NCI-H1436 (cell line): ENCODE measurements at regions not wholly inside any gene's neighbourhood (a gene's known extent, or its start where the extent isn't known, plus 50 kb on each side); places are given as distances from the start of the nearest gene placed in this dataset.
A peak's percentile ranks its signal among the peaks of the same experiment; 100 is the strongest.

Experiments
- DNase-seq: peaks from one replicate; lab custom pipeline; 2025; lab: John Stamatoyannopoulos, UW

DNA sequence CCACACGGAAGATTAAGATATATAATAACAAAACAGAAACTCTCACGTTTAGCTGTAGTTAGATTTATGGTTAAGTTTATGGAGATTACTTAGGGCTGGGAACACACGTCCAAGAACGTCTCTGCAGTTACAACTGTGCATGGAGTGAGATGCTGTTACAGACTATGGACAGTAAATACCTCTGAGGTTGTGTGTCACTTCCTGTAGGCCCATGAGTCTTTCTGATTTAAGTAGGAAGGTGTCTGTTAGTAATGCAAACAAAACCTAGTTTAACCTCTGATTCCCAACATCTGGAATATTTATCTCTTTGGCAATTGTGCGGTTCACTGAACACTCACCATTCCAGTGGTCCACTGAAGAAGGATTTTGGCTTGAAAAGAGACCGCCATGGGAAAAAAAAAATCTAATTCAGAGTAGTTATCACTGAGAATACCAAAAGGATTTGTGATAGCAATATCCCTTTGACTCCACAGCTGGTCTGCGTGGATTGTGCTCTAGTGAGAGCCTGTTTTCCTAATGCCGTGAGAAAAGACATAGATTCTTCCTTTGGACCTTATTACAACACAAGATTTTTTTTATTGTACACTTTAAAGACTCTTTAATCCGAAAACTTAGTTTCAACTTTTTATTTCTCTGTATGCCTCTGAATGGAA lies 478.2 kb upstream of the CITED2 start:
- DNase-seq: no peak

DNA sequence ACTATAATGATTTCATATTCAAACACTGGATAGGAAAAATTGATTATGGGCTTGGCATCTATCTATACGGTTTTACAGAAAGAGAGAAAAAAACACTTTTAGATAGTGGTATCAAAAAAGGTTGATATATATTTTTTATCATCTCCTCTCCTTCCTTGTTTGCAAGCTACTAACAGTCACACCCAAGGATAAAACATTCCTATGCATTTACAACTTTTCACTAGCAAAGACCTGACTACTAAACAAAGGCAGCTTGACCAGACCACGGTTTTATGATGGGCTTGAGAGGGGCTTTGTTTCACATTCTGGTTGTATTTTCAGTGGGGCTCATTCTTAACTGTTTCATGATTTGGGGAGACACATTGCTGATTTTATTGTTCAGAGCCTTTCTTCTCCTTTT lies 477.6 kb upstream of the CITED2 start:
- no peak for DNase-seq

DNA sequence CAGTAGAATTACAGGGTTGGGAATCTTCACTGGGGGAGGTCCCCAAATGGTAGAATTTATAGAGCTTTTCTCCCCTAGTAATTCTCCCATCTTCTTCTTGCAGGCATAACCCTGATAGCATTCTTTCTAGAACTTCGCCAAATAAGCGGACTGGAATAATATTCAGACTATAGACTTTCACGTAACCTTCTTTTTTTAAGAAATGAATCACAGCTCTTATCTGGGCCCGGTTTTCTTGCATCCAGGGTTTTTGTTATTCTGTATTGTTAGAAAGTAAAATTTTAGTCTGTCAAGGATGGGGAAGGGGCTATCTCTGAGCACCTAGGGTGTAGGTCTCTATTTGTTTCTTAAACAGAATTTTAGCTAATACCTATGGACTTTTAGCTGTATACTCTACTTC lies 476.8 kb upstream of the CITED2 start:
- no peak for DNase-seq

DNA sequence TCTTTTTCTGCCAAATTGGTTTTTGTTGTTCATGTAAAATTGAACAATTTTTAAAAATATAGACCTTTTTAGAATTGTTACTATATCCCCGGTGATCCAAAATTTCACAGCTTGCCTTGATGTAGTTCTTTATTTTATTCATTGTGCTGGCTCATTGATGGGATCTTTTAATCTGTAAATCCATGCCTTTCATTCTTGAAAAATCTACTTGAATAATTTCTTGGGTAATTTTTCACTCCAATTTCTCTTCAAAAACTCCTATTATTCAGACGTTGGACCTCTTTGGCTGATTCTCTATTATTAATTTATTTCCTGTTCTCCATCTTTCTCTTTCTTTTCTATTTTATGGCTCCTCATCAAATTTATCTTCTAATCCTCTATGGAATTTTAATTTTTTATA lies 476.1 kb upstream of the CITED2 start:
- DNase-seq: no peak

DNA sequence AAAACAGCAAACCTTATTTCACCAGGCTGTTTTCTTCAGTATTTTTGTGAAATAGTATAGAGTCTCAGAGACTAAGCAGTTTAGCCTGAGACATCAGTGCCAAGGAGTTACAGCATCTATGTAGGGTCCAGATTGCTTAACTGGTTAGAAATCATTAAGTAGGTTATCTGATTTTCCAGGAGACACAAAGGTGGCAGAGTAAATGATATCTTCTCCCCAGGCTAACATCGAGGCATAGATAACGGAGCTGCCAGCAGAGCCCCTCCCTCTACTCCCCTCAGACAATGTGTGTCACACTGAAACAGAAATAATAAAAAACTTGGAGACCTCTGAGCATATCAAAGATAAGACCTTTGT lies 473.0 kb upstream of the CITED2 start:
- no peak for DNase-seq

DNA sequence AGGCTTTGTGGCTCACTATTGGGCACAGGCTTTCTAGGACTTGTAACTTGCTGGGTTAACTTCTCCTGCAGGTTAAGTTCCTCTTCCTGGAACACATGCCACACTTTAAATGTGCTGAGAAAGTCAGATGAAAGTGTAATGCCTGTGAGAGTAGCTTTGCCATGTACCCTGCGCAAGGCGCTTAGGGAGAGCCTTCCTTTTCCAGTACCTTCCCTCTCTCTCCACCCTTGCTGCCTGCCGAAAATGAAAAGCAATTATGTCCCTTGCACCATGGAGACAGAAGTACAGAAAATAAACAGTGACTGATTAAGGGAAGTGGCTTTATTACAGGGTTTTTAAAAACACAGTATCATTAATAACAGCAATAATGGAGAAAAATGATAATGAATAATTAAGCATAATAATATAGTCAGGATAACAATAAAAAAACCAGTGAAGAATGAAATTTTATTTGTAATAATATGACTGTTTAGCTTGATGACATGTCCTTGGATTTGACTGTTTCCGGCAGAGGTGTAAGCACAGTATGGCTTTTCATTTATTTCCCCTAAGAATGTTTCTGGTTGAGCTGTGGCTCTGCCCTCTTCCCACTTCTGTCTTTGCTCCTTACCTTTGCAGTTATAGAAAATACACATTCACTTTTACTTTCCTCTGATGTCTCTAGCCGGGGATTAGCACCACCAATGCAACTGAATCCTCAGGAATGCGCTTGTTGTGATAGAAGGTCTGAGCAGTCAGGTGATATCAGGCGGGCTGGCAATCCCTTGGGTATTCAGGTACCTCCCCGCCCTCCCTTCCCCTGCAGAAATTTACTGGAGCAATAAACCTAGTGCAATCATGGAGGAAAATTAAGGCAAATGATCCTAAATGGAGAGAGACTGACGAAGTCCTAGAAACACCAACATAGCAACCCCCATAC lies 472.3 kb upstream of the CITED2 start:
- DNase-seq: peak; percentile 4

DNA sequence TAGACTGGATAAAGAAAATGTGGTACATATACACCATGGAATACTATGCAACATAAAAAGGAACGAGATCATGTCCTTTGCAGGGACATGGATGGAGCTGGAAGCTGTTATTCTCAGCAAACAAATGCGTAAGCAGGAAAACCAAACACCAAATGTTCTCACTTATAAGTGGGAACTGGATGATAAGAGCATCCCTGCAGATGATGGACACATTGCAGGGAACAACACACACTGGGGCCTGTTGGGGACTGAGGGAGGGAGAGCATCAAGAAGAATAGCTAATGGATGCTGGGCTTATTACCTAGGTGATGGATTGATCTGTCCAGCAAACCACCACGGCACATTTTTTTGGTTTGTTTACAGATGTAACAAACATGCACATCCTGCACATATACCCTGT lies 470.5 kb upstream of the CITED2 start:
- DNase-seq: no peak

DNA sequence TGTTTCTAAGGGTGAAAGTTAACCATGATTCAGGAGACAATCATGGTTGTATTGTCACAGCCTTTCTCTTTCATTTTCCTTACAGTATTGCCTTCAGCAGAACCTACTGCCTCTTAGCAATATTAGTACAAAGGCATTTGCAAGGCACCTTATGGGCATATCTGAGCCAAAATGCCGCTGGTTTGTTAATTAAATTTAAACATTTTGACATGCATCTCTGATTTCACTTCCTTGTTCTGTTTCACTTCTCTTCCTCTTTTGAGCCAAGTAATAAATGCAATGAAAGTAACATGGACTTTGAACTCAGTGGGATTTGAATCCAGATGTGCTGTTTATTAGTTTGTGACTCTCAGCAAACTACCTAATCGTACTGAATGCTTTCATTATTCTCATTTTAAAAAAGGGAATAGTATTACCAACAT lies 467.4 kb upstream of the CITED2 start:
- no peak for DNase-seq

DNA sequence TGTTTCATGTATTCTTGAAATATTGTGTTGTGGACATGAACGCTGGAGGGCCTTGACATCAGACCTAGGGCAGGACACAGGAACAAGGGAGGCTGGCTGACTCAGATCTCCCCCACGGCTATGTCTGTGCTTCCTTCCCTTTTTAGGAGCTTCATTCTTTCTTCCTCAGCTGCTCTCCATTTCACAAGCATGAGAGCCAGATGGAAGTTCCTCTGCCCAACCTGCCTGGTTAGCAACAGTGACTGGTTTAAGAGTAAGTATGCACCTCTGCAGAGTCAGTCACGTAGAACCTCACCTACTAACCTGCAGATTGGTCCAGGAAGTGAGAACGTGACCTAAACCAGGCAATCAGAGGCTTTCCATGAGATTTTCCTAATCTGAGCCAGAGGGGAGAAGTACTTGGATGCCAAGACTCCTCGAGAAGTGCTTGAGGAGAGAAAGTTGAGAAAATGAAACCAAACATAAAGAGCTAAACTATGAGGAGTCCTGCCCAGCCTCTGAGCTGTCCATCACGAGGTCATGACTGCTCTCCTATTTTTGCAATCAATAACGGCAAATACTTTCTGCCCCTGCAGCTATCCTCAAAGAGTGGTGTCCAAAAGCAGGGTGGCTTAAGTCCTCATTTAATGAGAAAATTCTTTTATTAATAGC lies 465.2 kb upstream of the CITED2 start:
- DNase-seq: no peak

DNA sequence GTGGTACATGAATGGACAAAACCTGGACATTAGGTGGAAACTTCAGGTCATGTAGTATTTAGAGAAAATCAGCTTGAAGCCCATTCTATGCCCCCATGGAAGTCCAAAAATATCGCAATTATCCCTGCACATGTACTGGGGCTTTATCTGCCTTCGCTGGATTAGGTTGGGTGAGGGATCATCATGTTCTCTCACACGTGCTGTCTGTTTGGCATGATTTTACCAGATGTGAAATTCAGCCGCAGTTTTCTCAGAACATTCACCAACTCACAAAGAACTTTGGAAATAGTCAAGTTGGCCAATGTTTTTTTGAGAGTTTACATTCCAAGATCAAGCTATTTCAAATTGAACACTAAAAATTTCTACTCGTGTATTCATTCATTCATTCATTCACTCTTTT lies 459.8 kb upstream of the CITED2 start:
- no peak for DNase-seq

DNA sequence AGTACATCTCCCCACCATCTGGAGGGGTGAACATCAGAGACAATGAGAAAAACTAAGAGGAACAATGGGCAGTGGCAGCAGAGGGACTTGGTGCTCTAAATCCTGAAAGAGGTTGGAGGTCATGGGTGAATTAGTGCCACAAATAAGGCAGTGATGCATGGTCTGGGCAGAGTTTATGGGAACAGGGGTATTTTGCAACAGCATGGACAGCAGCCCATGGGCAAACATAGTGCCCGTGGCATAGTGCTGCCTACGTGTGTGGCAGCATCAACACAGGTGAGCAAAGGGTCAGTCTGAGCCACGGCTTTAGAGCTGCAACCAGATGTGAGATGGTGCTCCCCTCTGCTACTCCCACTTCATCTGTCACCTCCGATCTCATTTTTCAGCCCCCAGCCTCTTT lies 459.1 kb upstream of the CITED2 start:
- no peak for DNase-seq

DNA sequence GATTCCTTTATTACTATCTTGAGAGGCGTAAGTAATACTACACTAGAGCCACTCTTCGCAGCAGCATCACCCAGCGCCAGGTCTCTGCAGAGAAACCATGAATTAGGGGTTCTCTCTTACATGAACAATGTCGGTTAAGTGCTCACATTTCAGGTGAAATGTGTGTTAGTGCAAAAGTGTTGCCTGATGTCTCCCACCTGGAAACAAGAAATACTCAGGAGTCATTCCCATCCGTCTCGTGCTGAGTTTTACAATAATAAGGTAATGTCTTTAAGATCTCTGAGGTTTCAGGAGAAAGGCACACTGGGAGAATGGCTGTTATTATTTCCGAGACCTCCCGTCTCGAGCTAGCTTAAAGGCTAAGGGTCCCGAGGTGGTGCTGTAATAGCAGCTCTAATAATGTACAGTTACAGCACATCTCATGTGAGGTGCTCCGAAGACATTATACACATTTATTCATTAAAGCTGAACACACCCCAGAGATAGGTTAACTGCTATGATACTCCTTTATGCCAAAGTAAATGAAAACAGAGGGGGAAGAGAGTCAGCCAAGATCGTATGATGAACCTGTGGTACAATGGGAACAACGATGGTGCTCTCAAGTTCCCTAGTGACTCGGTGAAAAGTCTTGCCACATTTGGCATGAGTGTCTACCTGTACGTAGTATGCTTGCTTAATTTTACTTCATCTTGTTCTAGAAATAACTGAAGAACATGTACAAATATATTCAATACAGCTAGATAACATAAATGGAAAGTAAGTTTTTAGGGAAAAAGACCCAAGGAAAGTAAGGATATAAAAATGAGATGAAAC lies 458.3 kb upstream of the CITED2 start:
- no peak for DNase-seq

DNA sequence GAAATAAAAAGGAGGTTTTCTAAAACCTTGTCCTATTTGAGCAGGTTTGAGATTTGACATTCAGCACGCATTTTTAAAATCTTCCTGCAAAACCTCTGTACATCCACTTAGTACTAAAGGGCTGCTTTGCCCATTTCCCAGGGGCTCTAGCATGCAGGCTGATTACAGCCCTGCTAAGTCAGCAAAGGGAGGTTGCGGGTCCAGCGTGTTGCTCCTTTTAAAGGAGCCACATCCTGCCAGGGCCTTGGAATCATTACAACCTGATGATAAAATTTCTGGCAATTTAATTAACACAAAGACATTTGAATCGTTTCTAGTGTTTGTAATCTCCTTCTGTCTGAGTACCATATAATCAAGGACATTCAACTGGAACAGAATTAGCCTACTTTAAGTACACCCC lies 455.1 kb upstream of the CITED2 start:
- DNase-seq: peak; percentile 47

DNA sequence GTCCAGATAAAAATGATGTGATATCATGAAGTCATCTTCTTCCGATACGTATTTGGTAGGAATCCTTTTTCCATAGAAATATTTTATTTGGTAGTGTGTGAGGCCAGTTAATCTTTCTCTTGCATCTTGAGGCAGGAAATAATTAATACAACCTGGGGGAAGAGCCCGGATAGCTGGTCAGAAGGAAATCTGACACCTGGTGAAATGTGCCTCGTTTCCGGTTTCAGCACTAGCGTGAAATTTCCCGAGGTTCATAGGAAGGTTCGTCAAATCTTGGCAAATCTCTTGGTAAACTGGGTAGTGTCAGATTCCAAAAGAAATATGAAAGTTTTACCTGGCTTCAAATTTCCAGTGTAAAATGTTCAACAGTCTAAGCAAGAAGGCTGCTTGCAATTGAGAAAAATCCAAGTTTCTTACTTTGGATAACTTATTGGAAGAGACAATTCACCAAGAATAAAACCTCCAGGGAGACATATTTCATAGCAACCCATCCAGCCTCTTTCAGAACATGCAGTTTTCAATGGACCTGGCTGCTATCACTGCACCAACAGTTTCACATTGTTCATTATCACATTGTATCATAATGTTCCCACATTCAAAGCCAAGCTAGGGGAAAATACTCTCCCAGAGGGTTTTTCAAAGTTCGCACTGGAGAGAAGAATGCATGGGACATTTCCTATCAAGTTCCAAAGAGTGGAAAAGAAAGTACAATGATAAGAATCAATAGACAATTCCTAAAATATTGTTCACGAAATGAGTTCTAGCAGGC lies 454.5 kb upstream of the CITED2 start:
- no peak for DNase-seq

DNA sequence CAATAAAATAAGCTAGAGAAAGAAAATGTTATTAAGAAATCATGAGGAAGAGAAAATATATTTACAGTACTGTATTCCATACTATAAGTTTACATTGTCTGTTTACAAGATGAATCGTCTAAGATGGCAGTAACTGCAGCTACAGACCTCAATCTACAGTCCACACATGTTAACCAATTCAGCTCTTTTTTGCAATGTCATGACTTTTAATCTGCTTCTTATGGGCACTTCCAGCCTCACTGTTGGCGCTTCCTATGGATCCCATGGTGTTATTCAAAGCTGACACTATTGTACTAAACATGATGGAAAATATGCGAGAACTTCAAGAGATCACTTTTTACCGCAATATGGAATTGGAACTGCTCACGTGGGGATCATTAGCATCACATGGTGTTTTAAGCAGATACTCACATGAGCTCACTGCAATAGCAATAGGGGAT lies 451.5 kb upstream of the CITED2 start:
- DNase-seq: no peak

DNA sequence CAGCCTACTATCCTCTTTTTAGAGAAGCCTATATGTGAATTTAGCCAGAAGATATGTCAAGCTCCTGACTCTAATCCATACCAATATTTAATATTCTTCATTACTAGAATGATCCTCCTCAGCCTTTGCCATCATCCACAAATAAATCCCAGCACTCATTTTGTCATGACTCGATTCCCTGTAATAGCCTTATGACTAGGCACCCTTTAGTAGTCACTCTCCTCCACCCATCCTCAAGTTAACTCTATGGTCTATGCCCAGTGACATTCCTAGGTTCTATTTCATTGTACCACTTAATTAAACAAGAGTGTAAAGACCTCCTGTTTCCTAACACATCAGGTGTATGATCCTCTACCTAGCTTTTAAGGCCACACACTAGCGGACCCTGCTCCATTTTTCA lies 450.4 kb upstream of the CITED2 start:
- no peak for DNase-seq

DNA sequence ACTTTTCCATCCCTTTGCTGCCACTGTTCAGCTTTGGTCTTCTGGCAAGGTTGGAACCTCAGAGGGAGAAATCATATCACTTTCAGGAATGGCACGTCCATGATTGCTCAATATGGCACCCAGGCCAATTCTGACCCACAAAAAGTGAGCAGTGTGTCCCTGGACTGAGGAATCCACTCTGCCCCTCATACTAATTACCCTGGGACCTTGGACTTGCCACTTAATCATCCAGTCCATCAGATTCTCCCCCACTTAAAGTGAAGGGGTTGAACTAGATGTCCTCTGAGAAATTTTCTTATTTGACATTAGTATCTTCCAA lies 449.3 kb upstream of the CITED2 start:
- DNase-seq: no peak

DNA sequence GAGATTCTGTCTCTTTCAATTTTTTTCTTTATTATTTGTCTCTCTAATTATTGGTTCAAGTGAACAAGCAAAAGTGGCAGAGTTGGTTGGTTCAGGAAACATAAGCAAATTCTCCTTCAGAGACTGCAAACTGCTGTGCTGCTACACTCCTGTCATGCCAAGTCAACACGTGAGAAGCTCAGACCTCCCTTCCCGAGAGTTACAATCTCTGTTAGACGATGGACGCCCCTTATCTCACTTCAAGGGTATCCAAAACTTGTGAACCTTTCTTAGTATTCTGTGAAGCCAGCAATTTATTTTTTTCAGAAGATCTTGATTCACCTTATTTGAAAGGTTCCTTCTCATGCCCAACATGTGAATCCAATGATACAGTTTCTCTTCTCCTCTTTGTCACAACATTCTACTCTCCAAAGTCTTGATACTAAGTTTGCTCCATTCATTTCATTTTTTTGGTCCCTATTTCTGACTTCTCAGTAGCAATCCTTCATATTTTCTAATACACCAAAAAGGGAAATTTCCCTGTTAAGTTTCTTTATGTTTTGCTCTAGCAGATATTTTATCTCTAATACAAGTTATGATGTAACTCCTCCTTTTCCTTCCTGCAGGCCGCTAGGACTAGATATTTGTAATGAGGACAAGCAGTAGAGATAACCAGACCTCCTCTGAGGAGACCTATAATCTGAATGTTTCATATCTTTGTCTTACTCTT lies 448.8 kb upstream of the CITED2 start:
- no peak for DNase-seq

DNA sequence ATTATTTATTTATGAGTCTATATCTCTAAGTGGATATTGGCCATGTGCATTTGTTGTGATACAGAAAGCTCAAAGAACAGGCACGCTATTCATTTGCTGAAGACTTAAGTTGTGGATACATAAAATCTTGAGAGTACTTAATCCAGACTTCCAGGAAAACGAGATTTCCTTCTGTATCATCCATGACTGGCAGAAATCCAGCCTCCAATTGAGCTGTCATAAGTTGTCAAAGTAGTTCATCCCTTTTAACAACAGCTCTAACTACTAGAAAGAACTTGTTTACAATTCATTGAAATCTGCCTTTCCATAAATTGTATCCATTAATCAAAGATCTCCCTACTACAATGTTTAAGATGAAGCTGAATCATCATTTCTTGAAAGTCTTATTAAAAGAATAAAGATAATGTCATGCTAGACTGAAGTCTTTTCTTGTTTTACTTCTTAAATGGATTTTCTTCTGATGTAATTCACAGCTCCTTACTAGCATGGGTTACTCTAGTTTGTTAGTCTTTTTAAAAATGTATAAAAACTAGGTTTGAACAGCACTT lies 447.3 kb upstream of the CITED2 start:
- DNase-seq: no peak

DNA sequence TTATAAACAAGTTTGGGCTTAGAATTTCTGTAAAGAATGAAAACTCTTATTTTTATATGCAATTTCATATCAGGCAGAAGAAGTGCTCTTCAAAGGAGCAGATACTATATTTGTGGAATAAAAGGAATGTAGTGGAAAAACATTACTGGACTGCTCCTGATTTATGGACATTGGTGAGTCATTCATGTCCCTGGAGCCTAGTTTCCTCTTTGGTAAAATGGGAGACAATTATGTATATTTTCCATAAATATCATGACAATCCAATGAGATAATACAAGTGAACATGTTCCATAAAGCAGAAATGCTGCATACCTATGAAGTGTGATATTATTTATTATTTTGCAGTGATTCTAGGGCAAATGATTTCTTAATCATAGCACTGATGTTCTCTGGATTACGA lies 445.8 kb upstream of the CITED2 start:
- no peak for DNase-seq

DNA sequence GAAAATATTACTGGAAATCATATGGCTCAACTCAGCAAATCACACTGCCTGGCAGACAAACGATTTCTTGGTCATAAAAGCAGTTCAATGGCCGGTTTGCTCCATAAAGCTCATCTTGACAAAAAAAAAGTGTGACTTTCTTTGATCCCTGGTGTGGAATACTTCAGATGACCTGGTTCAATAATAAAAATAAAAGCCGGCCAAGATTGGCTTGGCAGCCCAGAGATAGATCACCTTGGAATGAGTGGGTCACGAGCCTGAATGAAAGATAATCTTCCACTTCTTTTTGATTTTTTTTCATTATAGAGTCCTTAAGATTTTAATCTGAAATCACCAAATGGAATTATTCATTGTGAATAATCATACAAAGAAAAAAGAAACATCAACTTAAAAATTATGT lies 445.3 kb upstream of the CITED2 start:
- no peak for DNase-seq
